IPS-18c (cell line): ENCODE measurements at regions not wholly inside any gene's neighbourhood (a gene's known extent, or its start where the extent isn't known, plus 50 kb on each side); places are given as distances from the start of the nearest gene placed in this dataset.
"Not testable (repeated sequence)": the region's sequence is repeated elsewhere in the genome, so short reads cannot be mapped to it uniquely, and the experiment has no call there.

ENCODE experiments used
- H3K4me3 ChIP-seq: 2 replicates; pipeline ENCODE4 v1.7.0; 2013; ENCODE audit warnings: low read depth, mild to moderate bottlenecking, low read length, moderate library complexity; ENCODE audit not compliant: insufficient read depth
- H3K9me3 ChIP-seq: one replicate; pipeline ENCODE4 v1.6.1; 2013; ENCODE audit warnings: mild to moderate bottlenecking, low read length, moderate library complexity; ENCODE audit not compliant: control insufficient read depth, insufficient read depth

DNA sequence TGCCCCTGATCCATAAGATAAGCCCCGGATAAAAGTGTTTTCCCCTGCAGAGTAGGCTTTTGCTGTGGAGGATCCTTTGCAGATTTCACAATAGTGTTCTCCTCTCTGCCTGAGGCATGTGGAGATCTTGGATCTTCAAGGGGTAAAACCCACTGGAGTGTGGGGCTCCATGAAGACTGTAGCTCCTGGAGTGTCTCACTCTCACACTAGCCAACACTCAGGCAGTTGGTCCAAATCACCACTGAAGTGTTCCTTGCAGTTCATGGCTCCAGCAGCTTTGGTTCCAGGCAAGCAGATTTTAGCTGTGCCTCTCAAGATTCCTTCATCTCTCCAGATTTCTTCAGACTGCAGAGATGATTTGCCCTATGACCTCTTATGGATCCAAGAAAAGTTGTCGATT, 665.3 kb downstream of the TNS3 start:
- no peaks in the 10 kb centered on the region for H3K9me3 ChIP-seq
- H3K4me3 ChIP-seq: no peak overlapping the region

DNA sequence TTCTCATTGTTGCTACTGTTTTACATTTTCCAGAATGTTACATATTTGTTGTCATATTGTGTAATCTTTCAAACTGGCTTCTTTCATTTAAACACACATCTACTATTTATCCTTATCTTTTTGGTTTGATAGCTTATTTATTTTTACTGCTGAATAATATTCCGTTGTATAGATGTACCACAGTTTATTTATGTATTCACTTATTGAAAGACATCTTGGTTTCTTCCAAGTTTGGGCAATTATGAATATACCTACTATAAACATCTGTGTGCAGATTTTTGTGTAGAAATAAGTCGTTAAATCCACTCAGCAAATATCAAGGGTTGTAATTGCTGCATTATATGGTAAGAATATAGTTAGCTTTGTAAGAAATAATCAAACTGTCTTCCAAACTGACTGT, 669.2 kb downstream of the TNS3 start:
- H3K9me3 ChIP-seq: peaks cover 2% of the 10 kb centered on the region
- H3K4me3 ChIP-seq: no peak overlapping the region

DNA sequence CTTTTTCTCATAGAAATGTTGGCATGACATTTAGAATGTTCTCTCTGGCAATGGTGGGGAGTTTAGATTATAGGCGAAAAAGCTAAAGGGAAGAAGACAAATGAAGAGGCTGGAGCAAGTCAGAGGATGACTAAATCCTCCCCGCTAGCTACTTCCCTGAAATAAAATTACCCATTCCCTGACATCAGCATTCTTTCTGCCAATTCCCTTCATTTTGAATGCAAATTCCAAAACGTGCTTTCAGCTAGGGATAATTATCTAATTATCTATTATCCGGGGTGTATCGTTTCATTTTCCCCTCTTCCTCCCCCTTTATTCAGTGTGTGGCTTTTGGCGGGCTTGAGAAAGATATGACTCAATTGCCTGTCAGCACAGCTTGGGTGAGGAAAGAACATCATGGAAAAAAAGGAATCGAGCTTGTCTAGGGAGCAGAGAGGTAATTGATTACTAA, 672.3 kb downstream of the TNS3 start:
- Histone ChIP-seq H3K4me3 (no peak overlapping the region), H3K9me3 (peaks cover 2% of the 10 kb centered on the region)

DNA sequence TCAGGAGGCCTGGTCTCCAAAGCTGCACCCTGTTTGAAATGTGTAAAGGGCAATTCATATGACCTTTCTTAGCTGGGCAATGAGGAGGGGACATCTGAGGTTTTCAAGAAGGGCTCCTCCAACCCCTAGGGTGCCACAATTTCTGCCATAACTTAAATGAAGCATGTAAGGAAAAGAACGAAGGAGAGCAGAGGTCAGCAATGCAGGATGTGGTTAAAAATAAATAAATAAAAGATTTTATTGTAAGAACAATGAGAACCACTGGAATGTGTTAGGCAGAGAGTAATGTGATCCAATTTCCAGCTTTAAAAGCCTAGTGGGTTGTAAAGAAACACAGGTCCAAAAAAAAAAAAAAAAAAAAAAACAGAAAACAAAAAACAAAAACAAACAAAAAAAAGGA, 673.1 kb downstream of the TNS3 start:
- H3K9me3 ChIP-seq: peaks cover 2% of the 10 kb centered on the region
- no peak overlapping the region for H3K4me3 ChIP-seq

DNA sequence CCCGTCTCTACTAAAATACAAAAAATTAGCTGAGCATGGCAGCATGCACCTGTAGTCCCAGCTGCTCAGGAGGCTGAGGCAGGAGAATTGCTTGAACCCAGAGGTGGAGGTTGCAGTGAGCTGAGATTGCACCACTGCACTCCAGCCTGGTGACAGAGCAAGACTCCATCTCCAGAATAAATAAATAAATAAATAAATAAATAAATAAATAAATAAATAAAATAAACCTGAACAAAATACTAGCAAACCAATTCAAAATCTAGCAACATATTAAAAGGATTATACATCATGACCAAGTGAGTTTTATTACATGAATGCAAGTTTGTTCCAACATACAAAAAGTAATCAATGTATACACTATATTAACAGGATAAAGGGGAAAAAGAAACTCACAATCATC, 677.4 kb downstream of the TNS3 start:
- H3K4me3 ChIP-seq, H3K9me3 ChIP-seq: not testable (repeated sequence)

DNA sequence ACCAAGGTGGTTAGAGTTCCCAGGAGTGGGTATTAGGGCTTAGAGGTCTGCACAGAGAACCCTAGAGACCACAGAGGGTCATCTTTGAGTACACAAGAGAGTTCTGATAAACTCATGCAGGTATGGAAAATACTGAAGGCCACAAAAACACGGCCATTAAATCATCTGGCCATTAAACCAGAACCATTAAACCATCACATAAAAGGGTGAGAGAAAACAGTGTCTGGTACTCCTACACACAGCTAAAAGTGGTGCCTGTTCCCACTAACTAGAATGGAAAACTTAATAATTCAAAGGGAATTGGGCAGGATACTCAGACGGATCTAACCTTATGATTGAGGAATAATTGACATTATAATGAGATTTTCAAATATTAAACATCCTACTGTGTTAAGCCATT, 679.4 kb downstream of the TNS3 start:
- Histone ChIP-seq H3K4me3 (no peak overlapping the region), H3K9me3 (no peaks in the 10 kb centered on the region)

DNA sequence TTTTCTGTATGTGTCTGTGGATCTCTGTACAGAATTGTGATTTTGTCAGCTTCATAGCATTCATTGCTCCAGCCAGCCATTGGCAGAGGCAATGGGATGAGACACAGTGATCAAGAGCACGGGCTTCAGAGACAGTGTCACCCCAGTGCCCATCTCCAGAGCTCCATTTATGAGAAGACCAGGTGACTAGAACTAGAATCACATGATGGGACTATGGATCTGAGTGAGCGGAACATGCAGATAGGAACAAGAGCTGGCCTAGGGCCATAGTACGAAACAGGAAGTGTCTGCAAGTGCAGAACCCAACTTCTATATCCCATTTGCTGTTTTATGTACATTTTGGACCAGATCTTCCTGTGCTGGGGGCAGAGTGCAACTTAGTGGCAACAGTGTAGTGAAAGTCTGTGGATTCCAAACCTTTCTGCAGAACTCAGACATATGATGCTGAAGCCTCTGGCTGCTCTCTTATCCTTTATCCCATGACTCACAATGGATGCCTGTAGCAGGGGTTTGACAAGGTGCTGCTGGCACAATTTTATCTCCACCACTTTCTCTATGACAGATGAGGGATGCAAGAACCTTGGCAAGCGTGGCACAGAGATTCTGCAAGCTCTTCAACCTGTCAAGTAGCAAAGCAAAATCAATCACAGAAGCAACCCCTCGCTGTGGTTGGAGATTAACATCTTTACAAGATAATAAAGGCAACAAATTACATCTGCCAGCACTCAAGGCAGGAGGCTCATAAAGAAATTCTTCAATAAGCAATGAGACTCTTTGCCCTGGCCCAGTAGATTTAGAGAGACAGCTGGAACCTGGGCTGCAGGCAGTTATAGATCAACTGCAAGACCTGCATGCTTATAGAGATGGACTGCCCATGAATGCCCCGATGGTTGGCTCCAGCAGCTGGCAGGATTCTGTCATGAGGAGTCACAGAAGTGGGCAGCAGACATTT, 681.3 kb downstream of the TNS3 start:
- no peak overlapping the region for H3K4me3 ChIP-seq

DNA sequence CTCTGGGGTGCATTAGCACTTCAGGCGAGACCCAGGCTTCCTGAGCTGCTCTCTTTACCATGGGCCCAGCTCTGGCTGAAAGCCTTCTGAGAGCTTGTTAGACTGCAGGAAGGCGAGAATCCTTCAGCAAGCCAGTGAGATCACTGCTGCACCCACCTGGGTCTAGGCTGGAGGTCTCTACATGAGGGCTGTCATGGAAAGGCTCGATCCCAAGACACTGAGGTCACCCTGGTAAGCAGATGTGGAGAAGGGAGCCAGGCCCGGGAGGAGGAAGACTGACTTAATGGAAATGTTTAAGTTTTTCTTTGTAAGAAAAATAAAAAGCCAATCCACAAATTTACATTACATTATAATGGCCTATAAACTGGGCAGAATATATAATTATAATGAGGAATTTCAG, 684.5 kb downstream of the TNS3 start:
- Histone ChIP-seq H3K4me3 (no peak overlapping the region), H3K9me3 (no peaks in the 10 kb centered on the region)

More for the DNA sequence above, 681.3 kb downstream of the TNS3 start:
- no peaks in the 10 kb centered on the region for H3K9me3 ChIP-seq

DNA sequence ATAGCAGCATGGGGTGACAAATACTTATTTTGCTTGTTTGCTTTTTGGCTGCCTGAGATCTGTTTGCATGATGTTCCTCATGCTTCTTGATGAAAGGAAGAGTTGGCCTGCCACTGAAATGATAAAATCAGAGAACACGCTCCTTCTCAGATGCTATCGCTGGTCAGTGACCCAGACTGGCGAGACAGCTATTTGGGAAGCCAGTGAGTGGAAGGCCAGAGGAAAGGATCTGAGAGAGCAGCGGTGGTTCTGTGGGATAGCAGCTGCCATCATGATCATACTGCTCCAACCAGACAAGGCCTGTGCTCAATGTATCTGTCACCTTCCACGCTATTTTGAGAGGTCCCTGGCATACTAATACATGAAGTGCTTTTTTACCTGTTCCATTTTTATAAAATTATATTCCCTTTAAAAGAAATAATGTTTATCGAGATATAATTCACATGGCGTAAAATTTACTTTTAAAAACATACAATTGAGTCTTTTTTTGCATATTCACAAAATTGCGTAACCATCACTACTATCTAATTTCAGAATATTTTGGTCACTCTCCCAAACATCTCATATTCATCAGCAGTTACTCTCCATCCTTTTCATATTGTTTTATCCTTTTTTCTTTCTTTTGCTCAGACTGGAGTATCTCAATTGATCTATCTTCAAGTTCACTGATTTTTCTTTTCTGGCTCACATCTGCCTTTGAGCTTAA, 695.1 kb downstream of the TNS3 start:
- H3K9me3 ChIP-seq: no peaks in the 10 kb centered on the region
- H3K4me3 ChIP-seq: no peak overlapping the region

DNA sequence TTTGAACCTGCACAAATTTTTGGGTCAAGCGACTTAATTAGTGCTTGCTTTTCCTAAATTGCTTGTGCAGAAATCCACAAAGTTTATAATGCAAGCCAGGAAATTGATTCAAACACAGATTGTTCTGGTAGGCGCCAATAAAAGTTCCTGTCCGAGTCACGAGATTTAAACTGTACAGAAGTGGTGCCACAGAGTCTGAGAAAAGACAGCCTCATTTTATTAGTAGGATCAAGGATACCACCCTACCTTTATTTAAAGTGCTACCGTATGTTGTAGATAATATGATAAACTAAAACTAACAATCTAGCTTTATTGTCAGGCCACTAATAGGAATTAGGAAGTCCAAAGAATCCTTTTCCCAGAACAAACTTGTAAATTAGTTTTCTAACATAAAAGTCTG, 696.7 kb downstream of the TNS3 start:
- H3K9me3 ChIP-seq: no peaks in the 10 kb centered on the region

DNA sequence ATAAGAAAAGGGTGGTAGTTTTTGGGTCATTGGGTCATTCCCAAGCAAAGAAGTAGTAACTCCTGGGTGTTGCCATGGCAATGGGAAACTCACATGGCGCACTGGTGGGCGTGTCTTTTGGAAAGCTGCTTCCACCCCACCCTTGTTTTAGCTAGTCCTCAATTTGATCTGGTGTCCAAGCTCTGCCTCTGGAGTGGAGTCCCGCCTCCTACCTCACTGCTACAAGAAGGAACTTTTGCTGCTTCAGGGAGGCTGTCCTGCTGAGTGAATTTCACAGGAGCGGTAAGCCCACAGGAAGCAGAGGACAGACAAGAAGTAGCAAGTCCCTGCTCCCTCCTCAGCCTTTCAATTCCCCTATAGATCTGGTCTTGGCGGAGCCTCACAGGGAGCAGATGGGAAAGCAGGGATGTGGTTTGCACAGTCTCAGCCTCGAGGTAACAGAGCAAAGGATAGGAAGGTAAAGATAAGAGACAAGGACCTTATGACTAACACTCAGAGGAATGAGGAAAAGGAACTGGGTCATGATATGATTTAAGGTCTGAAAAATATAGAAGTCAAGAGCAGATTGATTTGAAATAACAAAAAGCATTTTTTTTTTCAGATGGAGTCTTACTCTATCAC, 700.3 kb downstream of the TNS3 start:
- Histone ChIP-seq H3K9me3 (no peaks in the 10 kb centered on the region), H3K4me3 (no peak overlapping the region)

More for the DNA sequence above, 696.7 kb downstream of the TNS3 start:
- no peak overlapping the region for H3K4me3 ChIP-seq

DNA sequence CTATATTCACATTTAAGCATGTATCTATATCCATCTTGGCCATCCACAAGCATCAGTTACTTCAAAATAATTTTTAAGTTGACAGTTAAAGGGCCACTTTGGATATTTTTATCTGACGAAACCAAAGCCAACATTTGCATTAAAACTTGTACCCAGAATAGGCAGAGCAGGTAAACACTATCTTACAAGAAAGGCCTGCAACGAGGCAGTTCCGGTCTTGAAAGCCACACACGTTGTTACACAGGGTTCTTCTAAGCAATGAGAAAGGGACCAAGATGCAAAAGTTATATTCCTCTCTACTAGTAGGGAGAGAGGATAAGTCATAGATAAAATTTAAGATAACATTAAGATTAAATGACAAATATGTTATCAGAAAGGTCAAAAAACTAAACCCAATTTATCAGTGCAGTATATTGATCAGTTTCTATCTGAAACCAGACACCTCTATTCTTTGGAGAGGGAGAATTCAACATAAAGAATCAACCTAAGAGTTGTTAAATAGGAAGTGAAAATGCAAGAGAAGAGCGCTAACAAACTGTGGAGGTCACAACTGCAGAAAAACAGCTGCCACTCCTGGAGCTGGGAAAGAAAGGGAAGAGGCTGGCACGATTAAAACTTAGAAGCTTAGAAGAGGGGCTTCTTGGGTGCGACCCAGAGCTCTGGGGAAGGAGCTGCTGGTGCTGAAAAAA, 701.3 kb downstream of the TNS3 start:
- no peaks in the 10 kb centered on the region for H3K9me3 ChIP-seq
- H3K4me3 ChIP-seq: no peak overlapping the region

DNA sequence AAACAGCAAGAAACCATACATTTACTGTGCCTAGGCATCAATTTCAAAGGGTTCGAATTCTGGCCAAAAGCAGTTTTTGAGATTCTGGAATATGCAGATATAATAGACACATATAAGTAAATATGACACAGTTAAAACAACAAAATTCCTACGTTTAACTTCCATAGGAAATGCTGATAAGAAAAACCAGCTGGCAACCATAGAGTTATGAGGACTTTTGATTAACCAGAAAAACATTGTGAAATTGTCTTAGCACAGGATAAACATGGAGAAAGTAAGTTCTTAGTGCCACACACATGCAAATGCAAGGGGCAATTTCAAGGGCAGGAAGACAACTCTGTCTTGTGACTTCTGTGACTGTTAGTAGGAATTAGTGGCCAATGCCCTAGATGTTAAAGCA, 702.1 kb downstream of the TNS3 start:
- H3K9me3 ChIP-seq: no peaks in the 10 kb centered on the region
- H3K4me3 ChIP-seq: no peak overlapping the region

DNA sequence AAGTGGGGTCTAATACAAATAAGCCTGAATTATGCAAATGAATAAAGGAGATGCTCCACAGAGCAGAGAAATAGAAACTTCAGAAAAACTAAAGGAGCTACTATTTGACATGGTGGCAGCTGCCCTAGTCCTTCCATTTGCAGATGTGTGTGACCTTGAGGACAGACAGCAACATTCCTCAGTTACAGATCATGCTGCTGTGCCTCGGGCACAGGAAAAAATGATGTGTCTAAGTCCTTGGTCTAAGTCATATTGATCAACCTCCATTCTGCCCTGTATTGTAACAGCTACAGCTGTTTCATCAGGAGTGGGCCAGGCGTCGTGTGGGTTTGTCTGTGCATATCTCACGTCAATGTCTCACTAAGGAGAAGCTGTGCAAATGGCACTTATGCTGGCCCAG, 710.4 kb downstream of the TNS3 start:
- H3K4me3 ChIP-seq: no peak overlapping the region
- no peaks in the 10 kb centered on the region for H3K9me3 ChIP-seq

DNA sequence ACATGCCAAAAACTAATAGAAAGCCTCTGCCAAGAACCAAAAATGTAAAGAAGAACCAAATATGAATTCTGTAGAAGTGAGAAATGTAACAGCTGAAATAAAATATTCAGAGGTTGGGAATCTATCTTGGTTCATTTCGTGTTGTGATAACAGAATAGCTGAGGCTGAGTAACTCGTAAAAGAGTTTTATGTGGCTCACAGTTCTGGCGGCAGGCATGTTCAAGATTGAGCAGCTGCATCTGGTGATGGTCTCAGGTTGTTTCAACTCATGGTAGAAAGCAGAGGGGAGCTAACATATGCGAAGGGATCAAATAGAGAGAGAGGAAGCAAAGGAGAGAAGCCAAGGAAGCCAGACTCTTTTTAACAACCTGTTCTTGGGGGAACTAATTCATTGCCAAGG, 717.2 kb downstream of the TNS3 start:
- Histone ChIP-seq H3K4me3 (no peak overlapping the region), H3K9me3 (no peaks in the 10 kb centered on the region)

DNA sequence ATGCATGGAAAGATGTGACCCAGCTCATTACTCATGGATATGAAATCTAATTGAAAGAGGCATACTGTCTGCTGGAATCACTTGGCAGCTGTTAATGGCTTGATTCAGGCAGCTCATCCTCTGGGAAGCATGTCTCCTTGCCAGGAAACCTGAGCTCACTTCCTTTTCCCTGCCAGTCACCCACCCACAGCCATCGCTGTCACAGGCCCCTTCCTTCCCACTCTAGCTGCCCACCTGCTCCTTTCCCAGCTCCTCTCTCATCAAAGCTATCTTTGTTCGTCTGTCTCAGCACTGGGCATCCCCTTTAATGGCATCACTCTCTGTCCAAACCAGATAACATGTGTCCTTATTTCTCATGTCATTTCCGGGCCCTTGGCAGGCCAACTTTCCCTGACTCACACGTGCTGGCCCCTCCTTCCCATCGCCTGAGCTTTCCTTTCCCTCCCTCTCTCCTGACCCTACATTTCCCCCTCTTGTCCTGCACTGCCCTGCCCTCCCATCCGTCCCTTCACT, 721.9 kb downstream of the TNS3 start:
- no peaks in the 10 kb centered on the region for H3K9me3 ChIP-seq
- no peak overlapping the region for H3K4me3 ChIP-seq

DNA sequence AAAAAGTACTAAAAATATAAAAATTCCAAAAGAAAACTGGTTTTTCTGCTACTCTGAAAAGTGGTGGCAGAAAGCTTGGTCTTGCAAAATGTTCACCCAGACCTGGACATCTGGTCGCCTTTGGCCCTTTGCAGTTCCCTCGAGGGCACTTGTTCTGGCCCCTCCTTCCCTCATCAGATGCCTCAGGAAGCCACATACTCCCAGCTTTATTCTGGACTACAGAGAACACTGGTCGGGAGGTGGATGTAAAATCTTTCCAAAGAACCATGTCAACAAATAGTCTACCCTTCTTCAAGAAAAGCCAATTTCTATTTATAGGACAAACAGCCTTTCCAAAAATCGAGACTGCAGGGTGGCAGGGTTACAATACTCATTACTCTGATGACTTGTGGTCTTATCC, 726.1 kb downstream of the TNS3 start:
- no peaks in the 10 kb centered on the region for H3K9me3 ChIP-seq
- H3K4me3 ChIP-seq: no peak overlapping the region
